A549 (cell line): ENCODE measurements at regions not wholly inside any gene's neighbourhood (a gene's known extent, or its start where the extent isn't known, plus 50 kb on each side); places are given as distances from the start of the nearest gene placed in this dataset.
A peak's percentile ranks its signal among the peaks of the same experiment; 100 is the strongest.

Source experiments
- ATAC-seq, 2 experiments: fragments of 200-7000 bp in 1 of 2; fragments of >200 bp in 1 of 2; cut with Nextera tagmentation in 1 of 2; cut with Tn5 transposase in 1 of 2; 3 replicates each; pipeline versions ENCODE4 v1.8.0 to v1.9.1; 2018 to 2020; ENCODE audit warnings: mild to moderate bottlenecking in 1 of 2, moderate library complexity in 1 of 2
- CTCF ChIA-PET: fragments of 300-600 bp; sonication (Branson Sonifier 250); formaldehyde crosslinking; extraction: SDS; loops from one replicate; lab custom pipeline; 2021; ENCODE audit warnings: antibody characterized with exemption, inconsistent platforms; lab: Yijun Ruan, JAX
- POLR2A ChIA-PET: fragments of 350-600 bp; formaldehyde crosslinking; extraction: SDS; loops from one replicate; lab custom pipeline; 2021; ENCODE audit warnings: antibody characterized with exemption, inconsistent platforms; lab: Yijun Ruan, JAX
- DNase-seq, 2 experiments: peaks; one replicate each; pipeline versions ENCODE4 v3.0.0 to v3.0.0-alpha.2; 2011 to 2016; ENCODE audit warnings: low read depth in 1 of 2, low spot score in 1 of 2
- FAIRE-seq: peaks from 2 replicates; lab custom pipeline; 2011; peaks lifted over from hg19 to GRCh38; lab: Jason Lieb, UNC
- H3K27ac ChIP-seq, 2 experiments: fragments of >200 bp; sonication (Bioruptor Twin); formaldehyde crosslinking; 3 replicates each; pipeline ENCODE4 v1.5.1; 2016 to 2017
- H3K4me1 ChIP-seq: fragments of >200 bp; sonication (Bioruptor Twin); formaldehyde crosslinking; 3 replicates; pipeline ENCODE4 v1.6.1; 2016
- H3K4me2 ChIP-seq: fragments of >200 bp; sonication (Bioruptor Twin); formaldehyde crosslinking; 3 replicates; pipeline ENCODE4 v1.6.1; 2016
- H3K4me3 ChIP-seq: fragments of >200 bp; sonication (Bioruptor Twin); formaldehyde crosslinking; 3 replicates; pipeline ENCODE4 v1.5.1; 2016
- H3K9me3 ChIP-seq: fragments of >200 bp; sonication (Bioruptor Twin); formaldehyde crosslinking; 3 replicates; pipeline ENCODE4 v1.6.1; 2016
- BHLHE40 ChIP-seq: IDR thresholded peaks from 2 replicates; pipeline ENCODE4 v1.6.1; 2012; ENCODE audit warnings: low read depth, low read length, inconsistent platforms
- CBX2 ChIP-seq: fragments of 200-600 bp; sonication (generic); IDR thresholded peaks from 2 replicates; pipeline ENCODE4 v1.6.1; 2016; ENCODE audit warnings: low read depth, mild to moderate bottlenecking, borderline replicate concordance
- CBX8 ChIP-seq: fragments of 200-600 bp; sonication (generic); IDR thresholded peaks from 2 replicates; pipeline ENCODE4 v1.6.1; 2016
- CEBPB ChIP-seq, 2 experiments: fragments of >200 bp in 1 of 2; sonication (Bioruptor Twin) in 1 of 2; formaldehyde crosslinking in 1 of 2; IDR thresholded peaks; 2 replicates each; pipeline ENCODE4 v1.6.1; 2012 to 2016
- EHF ChIP-seq: fragments of 250-450 bp; sonication (Bioruptor Pico); IDR thresholded peaks from 2 replicates; pipeline ENCODE4 v1.5.0; 2020; ENCODE audit warnings: mild to moderate bottlenecking
- ESRRA ChIP-seq: fragments of 150-350 bp; IDR thresholded peaks from 2 replicates; pipeline ENCODE4 v1.6.1; 2014; ENCODE audit warnings: mild to moderate bottlenecking, low read length, borderline replicate concordance
- FOSB ChIP-seq: fragments of 250-450 bp; sonication (Bioruptor Pico); IDR thresholded peaks from 2 replicates; pipeline ENCODE4 v1.5.0; 2020; ENCODE audit warnings: mild to moderate bottlenecking, moderate library complexity
- GATA3 ChIP-seq: IDR thresholded peaks from 2 replicates; pipeline ENCODE4 v1.6.1; 2012; ENCODE audit warnings: borderline replicate concordance
- HDAC2 ChIP-seq: fragments of 200-600 bp; sonication (generic); IDR thresholded peaks from 2 replicates; pipeline ENCODE4 v1.6.1; 2016
- HMGXB4 ChIP-seq: fragments of 250-450 bp; sonication (Bioruptor Pico); IDR thresholded peaks from 2 replicates; pipeline ENCODE4 v1.5.0; 2021; ENCODE audit warnings: mild to moderate bottlenecking, moderate library complexity, borderline replicate concordance
- HOXA7 ChIP-seq: fragments of 250-450 bp; sonication (Bioruptor Pico); IDR thresholded peaks from 2 replicates; pipeline ENCODE4 v1.5.0; 2020; ENCODE audit warnings: mild to moderate bottlenecking, moderate library complexity
- HOXB13 ChIP-seq: fragments of 250-450 bp; sonication (Bioruptor Pico); IDR thresholded peaks from 2 replicates; pipeline ENCODE4 v1.5.0; 2020; ENCODE audit warnings: low read depth, mild to moderate bottlenecking, moderate library complexity
- HOXB5 ChIP-seq: fragments of 250-450 bp; sonication (Bioruptor Pico); IDR thresholded peaks from 2 replicates; pipeline ENCODE4 v1.5.0; 2020; ENCODE audit warnings: mild to moderate bottlenecking, moderate library complexity
- JUN ChIP-seq, 2 experiments: fragments of >200 bp; sonication (Bioruptor Twin); formaldehyde crosslinking; IDR thresholded peaks; 2 replicates in 1 of 2; 3 replicates in 1 of 2; pipeline ENCODE4 v1.6.1; 2016 to 2017
- JUNB ChIP-seq: fragments of >200 bp; sonication (Bioruptor Twin); formaldehyde crosslinking; IDR thresholded peaks from 2 replicates; pipeline ENCODE4 v1.6.1; 2016
- KDM1A ChIP-seq: fragments of 200-600 bp; sonication (generic); IDR thresholded peaks from 2 replicates; pipeline ENCODE4 v1.6.1; 2016; ENCODE audit warnings: low read depth, mild to moderate bottlenecking
- MAZ ChIP-seq: fragments of 150-350 bp; IDR thresholded peaks from 2 replicates; pipeline ENCODE4 v1.6.1; 2014; ENCODE audit warnings: antibody characterized with exemption, low read depth, low read length, borderline replicate concordance
- NFE2L2 ChIP-seq: fragments of 150-350 bp; conservative IDR thresholded peaks from 2 replicates; pipeline ENCODE4 v1.6.1; 2014; ENCODE audit warnings: low read length
- NR3C1 ChIP-seq: fragments of >200 bp; sonication (Bioruptor Twin); formaldehyde crosslinking; IDR thresholded peaks from 3 replicates; pipeline ENCODE4 v1.6.1; 2017
- PHF8 ChIP-seq: fragments of 200-600 bp; sonication (generic); IDR thresholded peaks from 2 replicates; pipeline ENCODE4 v1.6.1; 2016; ENCODE audit warnings: low read depth, mild to moderate bottlenecking, antibody characterized with exemption, moderate library complexity, borderline replicate concordance
- POLR2A ChIP-seq: IDR thresholded peaks from 2 replicates; pipeline ENCODE4 v1.6.1; 2012; ENCODE audit warnings: mild to moderate bottlenecking, low read length
- RAD21 ChIP-seq, 2 experiments: fragments of >200 bp in 1 of 2; sonication (Bioruptor Twin) in 1 of 2; formaldehyde crosslinking in 1 of 2; IDR thresholded peaks in 1 of 2; conservative IDR thresholded peaks in 1 of 2; 2 replicates in 1 of 2; 3 replicates in 1 of 2; pipeline ENCODE4 v1.6.1; 2012 to 2018; ENCODE audit warnings: inconsistent platforms in 1 of 2
- RCOR1 ChIP-seq: fragments of 150-350 bp; IDR thresholded peaks from 2 replicates; pipeline ENCODE4 v1.6.1; 2014; ENCODE audit warnings: antibody characterized with exemption, low read length, low read depth
- RNF2 ChIP-seq: fragments of 200-600 bp; sonication (generic); IDR thresholded peaks from 2 replicates; pipeline ENCODE4 v1.6.1; 2016; ENCODE audit warnings: low read depth, mild to moderate bottlenecking, antibody characterized with exemption, moderate library complexity, borderline replicate concordance
- TFCP2L1 ChIP-seq: fragments of 250-450 bp; sonication (Bioruptor Pico); IDR thresholded peaks from 2 replicates; pipeline ENCODE4 v1.5.0; 2021; ENCODE audit warnings: mild to moderate bottlenecking
- USF2 ChIP-seq: fragments of 450-650 bp; IDR thresholded peaks from 2 replicates; pipeline ENCODE4 v1.6.1; 2014; ENCODE audit warnings: antibody characterized with exemption
- ZSCAN20 ChIP-seq: fragments of 250-450 bp; sonication (Bioruptor Pico); IDR thresholded peaks from 2 replicates; pipeline ENCODE4 v1.8.0; 2022; ENCODE audit warnings: mild to moderate bottlenecking, moderate library complexity
- WGBS: methylation state at CpG from one replicate; pipeline ENCODE4 v1.1.6; 2017; ENCODE audit errors: missing lambda C conversion rate; 5-methylcytosine and 5-hydroxymethylcytosine counted together
- TF ChIP-seq, protein P1 (sequence below): IDR thresholded peaks from 2 replicates; pipeline ENCODE4 v1.6.1; 2012; ENCODE audit warnings: low read depth, borderline replicate concordance
- TF ChIP-seq, protein P2 (sequence below): fragments of 150-350 bp; IDR thresholded peaks from 2 replicates; pipeline ENCODE4 v1.6.1; 2014; ENCODE audit warnings: low read depth, mild to moderate bottlenecking, low read length

DNA sequence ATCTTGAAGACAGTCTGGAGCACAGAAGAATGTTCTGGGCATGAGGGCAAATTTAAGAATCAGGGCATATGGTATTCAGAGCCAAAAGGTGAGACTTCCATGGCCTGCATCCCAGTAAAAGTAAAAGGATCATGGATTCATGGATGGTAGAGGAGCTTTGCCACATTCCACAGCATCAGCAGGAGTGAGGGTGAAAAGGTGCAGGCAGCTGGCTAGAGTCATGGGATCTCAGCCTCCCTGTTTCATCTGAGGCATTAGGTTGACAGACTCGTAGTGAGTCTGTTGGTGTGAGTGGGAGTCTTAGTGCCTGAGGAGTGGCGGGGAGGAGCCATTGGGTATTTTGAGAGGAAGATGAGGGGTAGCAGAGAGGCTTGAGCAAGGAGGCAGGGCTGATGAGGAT, 301.6 kb downstream of the CYP26B1 start:
- whole genome bisulfite sequencing = 61% methylated on average over 2 of the region's 2 CpGs
- ChIA-PET CTCF (interaction anchor here (0.6 to 1.3 kb wide), 4 partner anchors 27 to 630 kb away, joined by 3 to 4 read pairs (median 3); no protein-coding TSS in a partner anchor), POLR2A (no interaction called here)
- FAIRE-seq = no peak
- ATAC-seq = no peak
- Histone ChIP-seq H3K27ac (no peak overlapping the region), H3K4me2 (no peak overlapping the region), H3K4me3 (no peak overlapping the region), H3K9me3 (no peaks in the 10 kb centered on the region), H3K4me1 (peaks cover 20% of the 10 kb centered on the region)
- TF ChIP-seq, protein P1, sequence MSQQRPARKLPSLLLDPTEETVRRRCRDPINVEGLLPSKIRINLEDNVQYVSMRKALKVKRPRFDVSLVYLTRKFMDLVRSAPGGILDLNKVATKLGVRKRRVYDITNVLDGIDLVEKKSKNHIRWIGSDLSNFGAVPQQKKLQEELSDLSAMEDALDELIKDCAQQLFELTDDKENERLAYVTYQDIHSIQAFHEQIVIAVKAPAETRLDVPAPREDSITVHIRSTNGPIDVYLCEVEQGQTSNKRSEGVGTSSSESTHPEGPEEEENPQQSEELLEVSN = no peak
- TF ChIP-seq EHF (no peak), NFE2L2 (no peak), CBX2 (no peak), CBX8 (no peak), JUN (IDR thresholded peaks at IDR 0.05) (no peak), MAZ (no peak), HOXB5 (CRISPR knock-in tag) (no peak), ZSCAN20 (CRISPR knock-in tag) (no peak), BHLHE40 (no peak), ESRRA (no peak), HMGXB4 (no peak), GATA3 (no peak), RCOR1 (no peak), TFCP2L1 (CRISPR knock-in tag) (no peak)
- TF ChIP-seq, protein P2, sequence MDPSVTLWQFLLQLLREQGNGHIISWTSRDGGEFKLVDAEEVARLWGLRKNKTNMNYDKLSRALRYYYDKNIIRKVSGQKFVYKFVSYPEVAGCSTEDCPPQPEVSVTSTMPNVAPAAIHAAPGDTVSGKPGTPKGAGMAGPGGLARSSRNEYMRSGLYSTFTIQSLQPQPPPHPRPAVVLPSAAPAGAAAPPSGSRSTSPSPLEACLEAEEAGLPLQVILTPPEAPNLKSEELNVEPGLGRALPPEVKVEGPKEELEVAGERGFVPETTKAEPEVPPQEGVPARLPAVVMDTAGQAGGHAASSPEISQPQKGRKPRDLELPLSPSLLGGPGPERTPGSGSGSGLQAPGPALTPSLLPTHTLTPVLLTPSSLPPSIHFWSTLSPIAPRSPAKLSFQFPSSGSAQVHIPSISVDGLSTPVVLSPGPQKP = no peak
- DNase-seq = no peak

- ChIA-PET POLR2A (interaction anchor here (0.7 kb wide), 1 partner anchor 323 kb away, joined by 3 read pairs; no protein-coding TSS in a partner anchor), CTCF (interaction anchor here (0.8 to 1.3 kb wide), 2 partner anchors 10 to 44 kb away, joined by 3 read pairs; no protein-coding TSS in a partner anchor)
- no peak for FAIRE-seq
- no peaks in the 10 kb centered on the region for H3K9me3 ChIP-seq
- no peak overlapping the region for H3K27ac ChIP-seq
- DNase-seq = peak in 1 of 2 experiments; percentile 29
- TF ChIP-seq POLR2A (no peak), NR3C1 (no peak), CBX8 (no peak), RNF2 (no peak), PHF8 (no peak), RAD21 (conservative IDR thresholded peaks at IDR 0.05 in 1 of 2, IDR thresholded peaks at IDR 0.05 in 1 of 2) (no peak), CEBPB (IDR thresholded peaks at IDR 0.05) (no peak), JUNB (no peak), HDAC2 (no peak), USF2 (no peak), NFE2L2 (no peak), HOXA7 (CRISPR knock-in tag) (no peak), HOXB13 (CRISPR knock-in tag) (no peak), FOSB (no peak), KDM1A (no peak)
- TF ChIP-seq, protein P2 = no peak
- peak overlapping the region; percentile 10; the same call in 1 of the 3 replicates for H3K4me2 ChIP-seq
- 57% methylated on average over 4 of the region's 4 CpGs for WGBS
- H3K4me3 ChIP-seq = no peak overlapping the region
- peaks cover 19% of the 10 kb centered on the region for H3K4me1 ChIP-seq
- ATAC-seq = peak in 1 of 2 experiments; percentile 61; a peak in 2 of 6 replicates
These were observed 302.7 kb downstream of the CYP26B1 start for GRCh38 chr2:71844967-71845366.
